C4-2B (cell line): ENCODE measurements at regions not wholly inside any gene's neighbourhood (a gene's known extent, or its start where the extent isn't known, plus 50 kb on each side); places are given as distances from the start of the nearest gene placed in this dataset.

ENCODE experiments used
- CTCF ChIP-seq: fragments of 450-650 bp; conservative IDR thresholded peaks from 2 replicates; pipeline ENCODE4 v1.5.1; 2017; ENCODE audit warnings: mild to moderate bottlenecking
- ZFX ChIP-seq: fragments of 450-650 bp; IDR thresholded peaks from 2 replicates; pipeline ENCODE4 v1.6.1; 2017

DNA sequence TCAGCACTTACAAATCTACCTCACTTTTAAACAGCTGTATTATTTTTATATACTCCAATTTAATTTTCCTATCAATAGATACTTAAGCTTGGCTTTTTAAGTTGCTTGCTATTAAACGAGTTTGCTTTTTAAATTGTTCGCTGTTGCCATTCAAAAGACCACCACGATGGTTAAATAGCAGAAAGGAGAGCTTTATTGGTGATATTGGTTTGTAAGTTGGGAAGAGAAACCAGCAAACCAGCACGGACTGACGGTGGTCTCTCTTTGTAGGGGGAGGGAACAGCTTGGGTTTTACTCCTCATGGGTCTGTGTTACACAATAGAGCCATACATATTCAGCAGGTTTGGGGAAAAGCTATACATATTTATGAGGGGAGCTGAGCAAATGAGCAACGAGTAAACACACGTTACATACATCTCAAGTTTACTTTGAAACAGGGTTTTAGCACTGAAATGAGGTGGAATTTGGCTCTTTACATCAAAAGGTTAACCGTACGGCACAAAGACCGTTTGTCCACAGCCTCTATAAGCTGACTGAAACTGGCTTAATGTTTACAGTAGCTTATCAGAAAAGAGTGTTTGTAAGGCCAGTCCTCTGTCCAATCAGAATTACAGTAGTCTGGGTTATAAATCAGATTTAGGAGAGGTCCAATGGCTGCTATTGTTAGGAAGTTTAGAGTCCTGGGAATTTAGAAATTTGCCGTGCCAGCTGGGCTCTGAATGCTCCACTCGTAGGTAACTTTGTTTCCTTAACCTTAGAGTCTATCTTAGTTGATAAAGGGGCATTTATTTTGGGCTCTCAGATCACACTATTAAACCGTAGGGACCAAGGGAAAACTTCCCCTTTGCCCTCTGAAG, 69.7 kb upstream of the DHRS4 start:
- no peak for TF ChIP-seq CTCF
- no peak for TF ChIP-seq ZFX
